ENCODE measurements at regions not wholly inside any gene's neighbourhood (a gene's known extent, or its start where the extent isn't known, plus 50 kb on each side); places are given as distances from the start of the nearest gene placed in this dataset.

DNA sequence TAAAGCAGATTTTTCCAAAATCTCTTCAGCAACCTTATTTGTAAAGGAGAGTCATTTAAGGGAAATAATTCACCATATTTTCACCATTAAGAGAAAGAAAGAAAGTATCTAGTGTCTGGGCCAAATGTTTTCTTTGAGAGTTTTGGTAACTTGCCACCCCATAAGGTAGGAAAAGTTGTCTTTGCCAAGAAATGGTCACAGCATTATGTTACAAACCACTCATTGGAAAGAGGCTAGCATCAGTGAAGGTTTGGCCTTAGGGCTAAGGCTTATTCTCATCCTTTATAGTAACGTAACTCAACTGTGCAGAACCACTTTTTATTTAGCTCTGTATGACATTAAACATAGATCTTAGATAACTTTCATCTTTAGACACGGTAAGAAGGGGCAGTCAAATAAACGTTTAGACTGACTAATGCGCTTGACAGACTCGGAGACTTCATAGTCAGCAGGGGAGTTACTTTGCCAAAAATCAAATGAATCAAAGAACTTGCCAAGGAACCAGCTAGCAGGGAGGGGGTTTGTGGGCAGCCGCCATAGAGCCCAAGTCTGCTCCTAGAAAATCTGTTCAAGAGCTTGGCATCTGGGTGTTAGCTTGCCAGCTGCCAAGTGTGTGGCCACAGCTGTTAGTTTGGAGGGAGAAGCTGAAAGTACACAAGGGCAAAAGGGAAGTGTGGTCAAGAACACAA is 182.8 kb upstream of the GRID2 start:
- H3K4me1 Mint-ChIP-seq: no peaks in the 10 kb centered on the region
- no peak overlapping the region for H3K4me3 Mint-ChIP-seq
- H3K27me3 Mint-ChIP-seq (ENCODE audit: low read depth): no peaks in the 10 kb centered on the region
- no peak for DNase-seq (ENCODE audit: low read depth, low spot score)
- TF ChIP-seq, protein P1, sequence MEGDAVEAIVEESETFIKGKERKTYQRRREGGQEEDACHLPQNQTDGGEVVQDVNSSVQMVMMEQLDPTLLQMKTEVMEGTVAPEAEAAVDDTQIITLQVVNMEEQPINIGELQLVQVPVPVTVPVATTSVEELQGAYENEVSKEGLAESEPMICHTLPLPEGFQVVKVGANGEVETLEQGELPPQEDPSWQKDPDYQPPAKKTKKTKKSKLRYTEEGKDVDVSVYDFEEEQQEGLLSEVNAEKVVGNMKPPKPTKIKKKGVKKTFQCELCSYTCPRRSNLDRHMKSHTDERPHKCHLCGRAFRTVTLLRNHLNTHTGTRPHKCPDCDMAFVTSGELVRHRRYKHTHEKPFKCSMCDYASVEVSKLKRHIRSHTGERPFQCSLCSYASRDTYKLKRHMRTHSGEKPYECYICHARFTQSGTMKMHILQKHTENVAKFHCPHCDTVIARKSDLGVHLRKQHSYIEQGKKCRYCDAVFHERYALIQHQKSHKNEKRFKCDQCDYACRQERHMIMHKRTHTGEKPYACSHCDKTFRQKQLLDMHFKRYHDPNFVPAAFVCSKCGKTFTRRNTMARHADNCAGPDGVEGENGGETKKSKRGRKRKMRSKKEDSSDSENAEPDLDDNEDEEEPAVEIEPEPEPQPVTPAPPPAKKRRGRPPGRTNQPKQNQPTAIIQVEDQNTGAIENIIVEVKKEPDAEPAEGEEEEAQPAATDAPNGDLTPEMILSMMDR (conservative IDR thresholded peaks at IDR 0.05): no peak
- H3K9me3 Mint-ChIP-seq: no peaks in the 10 kb centered on the region
- no peaks in the 10 kb centered on the region for H3K36me3 Mint-ChIP-seq (ENCODE audit: low read depth)
- no peak overlapping the region for H3K27ac Mint-ChIP-seq (ENCODE audit: unreplicated experiment)

DNA sequence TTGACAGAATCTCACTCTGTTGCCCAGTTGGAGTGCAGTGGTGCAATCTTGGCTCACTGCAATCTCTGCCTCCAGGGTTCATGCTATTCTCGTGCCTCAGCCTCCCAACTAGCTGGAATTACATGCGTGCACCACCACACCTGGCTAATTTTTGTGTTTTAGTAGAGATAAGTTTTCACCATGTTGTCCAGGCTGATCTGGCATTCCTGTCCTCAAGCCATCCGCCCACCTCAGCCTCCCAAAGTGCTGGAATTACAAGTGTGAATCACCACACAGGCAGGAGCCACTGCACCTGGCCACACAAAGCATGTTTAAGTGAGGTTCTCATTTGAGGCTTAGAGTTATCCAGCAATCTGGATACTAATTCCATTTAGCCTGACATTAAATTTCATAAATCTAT is 180.9 kb upstream of the GRID2 start:
- DNase-seq (ENCODE audit: low read depth, low spot score): no peak
- Mint-ChIP-seq H3K9me3 (no peaks in the 10 kb centered on the region), H3K27ac (ENCODE audit: unreplicated experiment) (no peak overlapping the region), H3K4me1 (no peaks in the 10 kb centered on the region), H3K4me3 (no peak overlapping the region), H3K27me3 (ENCODE audit: low read depth) (no peaks in the 10 kb centered on the region), H3K36me3 (ENCODE audit: low read depth) (no peaks in the 10 kb centered on the region)
- TF ChIP-seq, protein P1 (conservative IDR thresholded peaks at IDR 0.05): no peak

DNA sequence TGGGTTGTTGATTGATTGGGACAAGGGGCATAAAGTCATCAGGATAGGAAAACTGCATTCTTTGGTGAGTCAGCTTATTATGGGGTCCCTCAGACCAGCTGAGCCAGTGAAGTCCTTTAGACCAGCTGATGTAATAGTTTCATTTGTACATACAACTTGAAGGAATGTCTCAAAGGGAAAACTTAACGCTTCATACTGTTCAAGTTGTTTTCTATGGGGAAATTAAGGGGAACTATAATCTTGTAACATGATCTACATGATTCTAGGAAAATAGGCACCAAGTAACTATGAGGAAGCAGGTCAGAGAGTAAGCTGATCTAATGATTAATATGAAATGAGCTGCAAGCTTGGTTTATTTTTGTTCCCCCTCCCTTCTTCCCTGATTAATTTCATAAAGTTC is 175.1 kb upstream of the GRID2 start:
- Mint-ChIP-seq H3K36me3 (ENCODE audit: low read depth) (no peaks in the 10 kb centered on the region), H3K9me3 (peaks cover 9% of the 10 kb centered on the region), H3K27me3 (ENCODE audit: low read depth) (no peaks in the 10 kb centered on the region), H3K4me1 (no peaks in the 10 kb centered on the region), H3K27ac (ENCODE audit: unreplicated experiment) (no peak overlapping the region), H3K4me3 (no peak overlapping the region)
- TF ChIP-seq, protein P1 (conservative IDR thresholded peaks at IDR 0.05): no peak
- no peak for DNase-seq (ENCODE audit: low read depth, low spot score)

DNA sequence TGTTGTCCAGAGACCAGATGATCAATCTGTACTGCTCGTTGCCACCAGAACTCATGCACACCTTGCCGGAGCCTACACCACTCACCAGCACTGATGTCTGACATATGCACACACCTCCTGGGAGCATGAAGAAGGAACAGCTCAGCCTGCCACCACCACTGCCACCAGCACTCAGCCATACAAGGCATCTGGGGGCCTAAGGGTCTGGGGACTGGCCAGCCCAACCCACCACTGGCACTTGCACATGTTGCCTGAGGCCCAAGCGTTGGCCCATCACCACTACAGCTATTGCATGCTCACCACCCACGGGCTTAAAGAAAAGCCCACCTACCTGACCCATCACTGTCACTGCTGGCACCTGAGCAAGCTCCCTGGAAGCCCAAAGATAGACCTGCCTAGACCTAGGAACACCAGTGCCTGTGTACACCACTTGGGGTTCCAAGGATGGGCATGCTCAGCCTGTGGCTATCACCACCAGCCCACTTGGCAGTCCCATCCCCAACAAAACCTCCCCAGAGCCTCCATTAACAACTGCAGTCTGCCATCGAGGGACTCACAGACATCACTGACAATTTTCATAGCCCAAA is 174.3 kb upstream of the GRID2 start:
- Mint-ChIP-seq H3K4me1 (no peaks in the 10 kb centered on the region), H3K27ac (ENCODE audit: unreplicated experiment) (no peak overlapping the region), H3K36me3 (ENCODE audit: low read depth) (no peaks in the 10 kb centered on the region), H3K4me3 (no peak overlapping the region), H3K9me3 (peaks cover 13% of the 10 kb centered on the region), H3K27me3 (ENCODE audit: low read depth) (no peaks in the 10 kb centered on the region)
- TF ChIP-seq, protein P1 (conservative IDR thresholded peaks at IDR 0.05): no peak
- no peak for DNase-seq (ENCODE audit: low read depth, low spot score)

DNA sequence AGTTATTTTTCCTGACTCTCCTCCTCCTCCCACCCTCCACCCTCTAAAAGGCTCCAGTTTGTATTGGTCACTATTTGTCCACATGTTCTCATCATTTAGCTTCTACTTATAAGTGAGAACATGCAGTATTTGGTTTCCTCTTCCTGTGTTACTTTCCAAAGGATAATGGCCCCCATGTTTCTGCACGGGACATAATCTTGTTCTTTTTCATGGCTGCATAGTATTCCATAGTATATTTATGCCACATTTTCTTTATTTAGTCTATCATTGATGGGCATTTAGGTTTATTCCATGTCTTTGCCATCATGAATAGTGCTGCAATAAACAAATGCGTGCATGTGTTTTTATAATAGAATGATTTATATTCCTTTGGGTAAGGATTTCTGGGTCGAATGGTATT is 167.3 kb upstream of the GRID2 start:
- no peaks in the 10 kb centered on the region for H3K27me3 Mint-ChIP-seq (ENCODE audit: low read depth)
- H3K27ac Mint-ChIP-seq (ENCODE audit: unreplicated experiment): no peak overlapping the region
- H3K4me3 Mint-ChIP-seq: no peak overlapping the region
- no peak for DNase-seq (ENCODE audit: low read depth, low spot score)
- TF ChIP-seq, protein P1 (conservative IDR thresholded peaks at IDR 0.05): no peak
- no peaks in the 10 kb centered on the region for H3K4me1 Mint-ChIP-seq
- H3K36me3 Mint-ChIP-seq (ENCODE audit: low read depth): peaks cover 3% of the 10 kb centered on the region
- H3K9me3 Mint-ChIP-seq: peaks cover 19% of the 10 kb centered on the region

All from neural crest cell (in vitro differentiated cells).